SJSA1 (cell line): ENCODE measurements at regions not wholly inside any gene's neighbourhood (a gene's known extent, or its start where the extent isn't known, plus 50 kb on each side); places are given as distances from the start of the nearest gene placed in this dataset.

Experiments used
- DNase-seq, 2 experiments: peaks; one replicate each; pipeline ENCODE4 v3.0.0-alpha.2; 2015 to 2020; ENCODE audit warnings: low spot score in 2 of 2, low read depth in 1 of 2
- H3K27ac ChIP-seq: fragments of 250-450 bp; sonication (Bioruptor Pico); 2 replicates; pipeline ENCODE4 v1.5.1; 2020; ENCODE audit warnings: mild to moderate bottlenecking, moderate library complexity
- H3K27me3 ChIP-seq: fragments of 250-450 bp; sonication (Bioruptor Pico); replicated peaks from 2 replicates; pipeline ENCODE4 v1.5.1; 2020; ENCODE audit warnings: mild to moderate bottlenecking, moderate library complexity
- H3K36me3 ChIP-seq: fragments of 250-450 bp; sonication (Bioruptor Pico); 2 replicates; pipeline ENCODE4 v1.5.1; 2020; ENCODE audit warnings: mild to moderate bottlenecking
- H3K4me1 ChIP-seq: fragments of 250-450 bp; sonication (Bioruptor Pico); replicated peaks from 2 replicates; pipeline ENCODE4 v1.6.1; 2021; ENCODE audit warnings: mild to moderate bottlenecking
- H3K4me3 ChIP-seq: fragments of 250-450 bp; sonication (Bioruptor Pico); 2 replicates; pipeline ENCODE4 v1.5.1; 2020; ENCODE audit warnings: mild to moderate bottlenecking
- H3K9me3 ChIP-seq: fragments of 250-450 bp; sonication (Bioruptor Pico); replicated peaks from 2 replicates; pipeline ENCODE4 v1.5.1; 2020; ENCODE audit warnings: mild to moderate bottlenecking

DNA sequence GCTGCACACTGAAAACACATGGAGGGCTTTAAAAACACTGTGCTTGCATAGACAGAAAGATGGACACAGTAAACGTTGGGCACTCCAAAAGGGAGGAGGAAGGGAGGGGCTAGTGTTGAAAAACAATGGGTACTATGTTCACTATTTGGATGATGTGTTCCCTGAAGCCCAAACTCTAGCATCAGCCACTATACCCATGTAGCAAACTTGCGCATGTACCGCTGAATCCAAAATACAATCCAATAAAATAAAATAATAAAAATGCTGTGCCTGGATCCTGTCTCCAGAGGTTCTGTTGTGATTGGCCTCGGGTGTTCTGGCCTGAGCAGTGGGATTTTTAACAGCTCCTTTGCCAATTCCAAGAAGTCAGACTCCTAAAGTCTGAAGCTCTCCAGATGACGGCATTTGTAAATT lies 166.0 kb downstream of the TMEM182 start:
- DNase-seq, result no peak
- Histone ChIP-seq H3K4me3 (no peak overlapping the region), H3K4me1 (no peaks in the 10 kb centered on the region), H3K9me3 (no peaks in the 10 kb centered on the region), H3K36me3 (no peaks in the 10 kb centered on the region), H3K27ac (no peak overlapping the region), H3K27me3 (no peaks in the 10 kb centered on the region)

DNA sequence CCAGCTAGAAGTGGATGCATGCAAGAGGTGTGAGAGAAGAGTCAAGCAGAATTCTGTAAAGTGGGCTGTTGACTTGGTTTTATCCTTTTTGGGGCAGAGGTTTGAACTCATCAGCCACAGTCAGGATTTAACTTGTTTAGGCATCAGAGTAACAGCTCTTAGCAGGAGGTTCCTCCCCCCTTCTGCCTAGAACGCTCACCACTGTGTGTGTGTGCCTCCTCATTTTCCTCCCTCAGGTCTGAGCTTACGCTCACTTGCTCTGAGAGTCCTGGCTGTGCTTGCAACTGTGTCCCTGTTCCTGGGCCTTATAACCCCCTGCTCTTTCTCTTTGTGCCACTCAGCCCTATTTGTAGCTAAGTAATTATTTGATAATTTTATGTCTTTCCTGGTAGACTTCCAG lies 167.9 kb downstream of the TMEM182 start:
- Histone ChIP-seq H3K4me3 (no peak overlapping the region), H3K4me1 (no peaks in the 10 kb centered on the region), H3K27me3 (no peaks in the 10 kb centered on the region), H3K36me3 (no peaks in the 10 kb centered on the region), H3K9me3 (no peaks in the 10 kb centered on the region), H3K27ac (no peak overlapping the region)
- no peak for DNase-seq

DNA sequence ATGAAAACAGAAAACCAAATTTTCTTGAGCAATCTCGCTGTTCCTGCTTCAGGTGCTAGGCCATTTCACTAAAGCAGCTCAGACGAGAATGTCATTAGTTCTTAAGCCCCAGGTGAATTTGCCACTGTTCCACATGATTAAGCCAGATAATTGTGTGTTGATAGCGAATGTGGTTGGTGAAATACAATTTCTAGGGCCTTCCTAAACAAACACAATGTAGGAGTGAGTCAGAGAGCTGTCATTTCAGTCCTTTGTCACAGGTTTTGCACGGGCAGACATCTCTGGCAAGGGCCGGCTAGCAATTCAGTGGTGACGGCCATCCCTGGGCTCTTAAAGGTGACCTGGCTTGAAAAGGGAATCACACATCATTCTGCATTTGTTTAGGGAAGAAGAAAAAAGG lies 170.7 kb downstream of the TMEM182 start:
- no peak overlapping the region for H3K27ac ChIP-seq
- no peaks in the 10 kb centered on the region for H3K36me3 ChIP-seq
- H3K27me3 ChIP-seq, result no peaks in the 10 kb centered on the region
- H3K9me3 ChIP-seq, result no peaks in the 10 kb centered on the region
- DNase-seq, result no peak
- no peak overlapping the region for H3K4me3 ChIP-seq
- H3K4me1 ChIP-seq, result no peaks in the 10 kb centered on the region

DNA sequence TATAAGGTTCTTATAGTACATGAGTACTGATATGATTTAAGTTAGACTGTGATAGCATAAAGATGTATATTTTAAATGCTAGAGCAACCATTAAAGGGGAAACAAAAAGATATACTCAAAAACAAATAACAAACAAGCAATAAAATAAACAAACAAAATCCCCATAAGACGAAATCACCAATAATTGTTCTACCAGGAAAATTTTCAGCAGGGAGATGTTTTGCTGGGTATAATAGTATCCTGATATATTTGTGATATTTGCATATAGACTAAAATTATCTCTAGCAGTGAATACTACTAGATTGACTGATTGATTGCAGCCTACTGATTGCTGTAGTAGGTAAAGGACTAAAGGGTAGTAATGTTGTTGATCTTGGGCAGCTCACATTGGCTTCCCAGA lies 177.4 kb downstream of the TMEM182 start:
- Histone ChIP-seq H3K4me3 (no peak overlapping the region), H3K9me3 (peaks cover 5% of the 10 kb centered on the region; the same call in 1 of the 2 replicates), H3K27ac (no peak overlapping the region), H3K27me3 (no peaks in the 10 kb centered on the region), H3K4me1 (no peaks in the 10 kb centered on the region), H3K36me3 (no peaks in the 10 kb centered on the region)
- no peak for DNase-seq

DNA sequence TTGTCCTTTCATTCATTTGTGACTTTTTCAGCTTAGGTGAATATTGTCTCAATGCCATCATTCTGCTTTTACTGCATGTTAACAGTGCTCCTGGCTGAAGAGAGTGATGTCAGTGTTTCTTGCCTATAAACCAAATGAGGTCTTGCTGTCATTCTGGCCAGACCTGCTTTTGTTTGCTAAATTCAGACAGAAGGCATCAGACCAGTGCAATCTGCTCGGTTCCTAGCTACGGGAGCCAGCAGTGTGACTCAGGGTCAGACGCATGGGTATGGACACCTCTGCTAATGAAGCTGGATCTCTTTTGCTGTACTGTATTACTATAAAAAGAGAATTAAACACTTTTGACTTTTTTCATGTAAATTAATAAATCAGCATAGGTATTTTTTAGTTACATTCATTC lies 178.9 kb downstream of the TMEM182 start:
- no peak for DNase-seq

DNA sequence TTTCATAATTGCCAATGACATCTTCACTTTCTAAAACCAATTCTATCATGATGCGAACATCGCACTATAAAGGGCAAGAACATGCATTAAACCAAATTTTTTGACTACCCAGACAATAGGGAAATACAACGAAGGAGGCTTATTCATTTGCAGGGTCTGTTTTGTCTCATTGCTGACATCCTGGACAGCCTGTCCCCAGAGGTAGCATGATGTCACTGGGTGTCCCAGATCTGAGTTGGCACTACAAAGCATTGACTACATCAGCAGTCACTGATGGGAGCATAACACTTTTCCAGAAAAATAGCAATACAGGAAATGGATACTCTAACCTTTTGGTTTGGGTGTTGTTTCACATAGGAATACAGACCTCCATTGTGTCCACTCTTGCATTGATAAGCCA lies 180.3 kb downstream of the TMEM182 start:
- no peaks in the 10 kb centered on the region for H3K27me3 ChIP-seq
- H3K4me1 ChIP-seq, result no peaks in the 10 kb centered on the region
- H3K4me3 ChIP-seq, result no peak overlapping the region
- no peaks in the 10 kb centered on the region for H3K36me3 ChIP-seq
- peaks cover 5% of the 10 kb centered on the region; the same call in 1 of the 2 replicates for H3K9me3 ChIP-seq
- H3K27ac ChIP-seq, result no peak overlapping the region
- no peak for DNase-seq

More for the DNA sequence above, 178.9 kb downstream of the TMEM182 start:
- Histone ChIP-seq H3K9me3 (peaks cover 5% of the 10 kb centered on the region; the same call in 1 of the 2 replicates), H3K36me3 (no peaks in the 10 kb centered on the region), H3K27me3 (no peaks in the 10 kb centered on the region), H3K4me1 (no peaks in the 10 kb centered on the region), H3K27ac (no peak overlapping the region), H3K4me3 (no peak overlapping the region)

DNA sequence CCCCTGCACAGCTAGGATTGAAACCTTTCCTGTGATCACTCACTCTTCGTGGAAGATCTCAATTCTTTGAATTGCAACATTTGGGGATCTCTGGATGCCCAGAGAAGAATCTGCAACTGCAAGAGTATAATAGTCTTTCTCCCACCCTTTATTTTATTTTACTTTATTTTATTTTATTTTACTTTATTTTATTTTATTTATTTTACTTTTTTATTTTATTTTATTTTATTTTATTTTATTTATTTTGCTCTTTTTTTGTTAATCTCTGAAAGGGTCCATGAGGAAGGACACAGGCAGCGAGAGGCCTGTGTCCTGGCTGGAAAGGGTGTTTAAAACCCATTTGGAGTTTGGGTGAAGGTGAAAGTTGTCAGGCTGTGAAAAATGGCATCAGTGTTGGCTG lies 181.4 kb downstream of the TMEM182 start:
- H3K4me3 ChIP-seq, result no peak overlapping the region
- H3K4me1 ChIP-seq, result no peaks in the 10 kb centered on the region
- peaks cover 5% of the 10 kb centered on the region; the same call in 1 of the 2 replicates for H3K9me3 ChIP-seq
- H3K27ac ChIP-seq, result no peak overlapping the region
- H3K36me3 ChIP-seq, result no peaks in the 10 kb centered on the region
- no peaks in the 10 kb centered on the region for H3K27me3 ChIP-seq
- no peak for DNase-seq

DNA sequence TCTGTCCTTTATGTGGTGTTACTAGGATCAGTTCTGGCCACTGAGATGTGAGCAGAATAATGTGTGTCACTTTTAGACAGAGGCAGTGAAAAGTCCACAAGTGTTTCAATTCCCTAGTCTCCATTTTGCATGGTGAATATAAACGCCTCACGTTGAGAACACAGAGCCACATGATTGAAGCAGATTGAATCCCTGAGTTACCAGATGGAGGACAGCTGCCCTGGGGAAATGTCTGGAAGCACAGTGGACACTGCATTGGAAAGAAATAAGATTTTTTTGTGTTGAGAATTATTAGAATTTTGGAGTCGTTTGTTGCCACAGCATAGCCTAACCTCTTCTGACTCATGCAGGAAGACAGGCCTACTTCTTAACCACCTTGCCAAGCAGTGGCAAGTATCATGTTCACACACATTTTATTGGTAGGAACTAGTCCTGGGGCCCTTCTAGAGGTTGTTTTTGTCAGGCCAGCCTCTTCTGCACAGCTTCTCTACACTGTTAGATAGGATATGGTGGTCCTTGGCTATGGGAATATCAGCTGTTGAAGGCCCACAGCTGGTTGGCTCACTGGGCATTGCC lies 188.6 kb downstream of the TMEM182 start:
- H3K9me3 ChIP-seq, result no peaks in the 10 kb centered on the region
- no peaks in the 10 kb centered on the region for H3K4me1 ChIP-seq
- H3K27ac ChIP-seq, result no peak overlapping the region
- no peaks in the 10 kb centered on the region for H3K36me3 ChIP-seq
- no peak overlapping the region for H3K4me3 ChIP-seq
- no peaks in the 10 kb centered on the region for H3K27me3 ChIP-seq
- no peak for DNase-seq

DNA sequence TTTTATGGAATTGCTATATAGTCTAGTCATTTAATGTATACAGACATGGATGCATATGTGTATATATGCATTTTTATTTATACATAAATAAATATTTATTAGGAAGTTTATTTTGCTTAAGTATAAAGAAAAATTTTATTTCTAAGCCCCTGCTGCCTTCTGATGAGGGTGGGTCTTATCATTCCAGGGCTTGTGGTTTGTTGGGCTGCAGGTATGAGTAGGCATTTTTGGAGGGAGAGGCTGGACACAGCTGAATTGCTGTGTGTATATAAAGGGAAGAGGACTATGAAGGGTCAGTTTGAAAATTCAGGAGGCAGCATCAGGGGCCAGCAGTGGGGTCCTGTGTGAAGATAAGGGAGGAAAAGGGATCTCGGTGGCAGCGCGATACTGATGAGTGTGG lies 189.4 kb downstream of the TMEM182 start:
- Histone ChIP-seq H3K4me3 (no peak overlapping the region), H3K36me3 (no peaks in the 10 kb centered on the region), H3K9me3 (no peaks in the 10 kb centered on the region), H3K27ac (no peak overlapping the region), H3K27me3 (no peaks in the 10 kb centered on the region), H3K4me1 (no peaks in the 10 kb centered on the region)
- DNase-seq, result no peak

DNA sequence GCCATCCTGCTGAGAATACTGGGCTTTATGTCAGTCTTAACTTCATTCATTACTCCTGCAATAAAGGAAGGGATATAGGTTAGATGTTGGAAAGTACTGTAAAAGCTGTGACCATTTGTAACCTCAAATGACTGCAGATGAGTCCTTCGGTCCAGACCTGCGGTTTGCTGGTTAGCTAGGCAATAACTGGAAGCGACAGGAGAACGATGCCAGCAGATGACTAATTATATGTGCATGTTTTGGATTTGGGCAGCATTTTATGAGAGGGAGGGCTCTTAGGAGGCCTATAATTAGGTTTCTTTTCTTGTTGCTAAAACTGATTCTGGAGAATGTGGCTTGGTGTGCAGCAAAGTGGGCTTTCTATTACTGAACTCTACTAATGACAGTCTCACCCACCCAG lies 205.6 kb downstream of the TMEM182 start:
- Histone ChIP-seq H3K4me1 (no peaks in the 10 kb centered on the region), H3K27ac (no peak overlapping the region)
- no peak for DNase-seq

DNA sequence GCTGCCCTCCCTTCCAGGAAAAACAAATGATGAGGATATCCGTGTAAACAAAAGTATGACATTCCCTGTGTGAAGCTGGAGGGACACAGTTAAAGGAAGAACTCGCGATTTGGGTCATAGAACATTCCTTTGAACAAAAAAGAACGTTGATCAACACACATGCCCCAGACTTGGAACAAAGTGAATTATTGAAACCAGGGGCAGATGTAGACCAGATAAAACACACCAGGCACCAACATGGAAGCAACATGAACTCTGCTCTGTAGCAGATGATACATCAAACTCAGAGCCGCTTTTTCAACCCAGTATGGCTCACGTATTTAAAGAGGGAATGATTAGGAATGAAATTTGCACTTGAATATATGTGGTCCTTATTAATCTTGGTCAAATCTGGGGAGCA lies 206.5 kb downstream of the TMEM182 start:
- Histone ChIP-seq H3K27ac (no peak overlapping the region), H3K4me1 (no peaks in the 10 kb centered on the region), H3K36me3 (no peaks in the 10 kb centered on the region), H3K4me3 (no peak overlapping the region), H3K27me3 (no peaks in the 10 kb centered on the region), H3K9me3 (no peaks in the 10 kb centered on the region)
- no peak for DNase-seq

More for the DNA sequence above, 205.6 kb downstream of the TMEM182 start:
- Histone ChIP-seq H3K36me3 (no peaks in the 10 kb centered on the region), H3K9me3 (no peaks in the 10 kb centered on the region), H3K27me3 (no peaks in the 10 kb centered on the region), H3K4me3 (no peak overlapping the region)

DNA sequence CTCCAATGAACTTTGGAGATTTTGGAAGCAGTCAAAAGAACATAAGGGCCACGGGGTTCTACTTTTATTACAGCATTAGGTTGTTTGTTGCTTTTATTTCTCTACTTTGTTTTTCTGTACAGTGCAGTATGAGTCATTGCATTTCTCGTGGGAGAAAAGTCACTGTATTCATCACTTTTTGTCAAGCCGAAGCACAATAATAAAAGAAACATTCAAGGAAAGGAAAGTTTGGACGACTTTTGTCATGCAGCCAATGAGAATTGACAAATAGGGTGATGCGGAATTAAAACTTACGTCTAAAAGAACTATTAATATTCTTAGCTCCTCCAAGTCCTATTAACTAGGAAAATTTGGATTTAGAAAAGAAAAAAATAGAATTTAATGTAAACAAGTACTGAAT lies 209.9 kb downstream of the TMEM182 start:
- no peaks in the 10 kb centered on the region for H3K36me3 ChIP-seq
- H3K4me3 ChIP-seq, result no peak overlapping the region
- H3K9me3 ChIP-seq, result no peaks in the 10 kb centered on the region
- no peak overlapping the region for H3K27ac ChIP-seq
- no peak for DNase-seq
- no peaks in the 10 kb centered on the region for H3K4me1 ChIP-seq
- H3K27me3 ChIP-seq, result no peaks in the 10 kb centered on the region

DNA sequence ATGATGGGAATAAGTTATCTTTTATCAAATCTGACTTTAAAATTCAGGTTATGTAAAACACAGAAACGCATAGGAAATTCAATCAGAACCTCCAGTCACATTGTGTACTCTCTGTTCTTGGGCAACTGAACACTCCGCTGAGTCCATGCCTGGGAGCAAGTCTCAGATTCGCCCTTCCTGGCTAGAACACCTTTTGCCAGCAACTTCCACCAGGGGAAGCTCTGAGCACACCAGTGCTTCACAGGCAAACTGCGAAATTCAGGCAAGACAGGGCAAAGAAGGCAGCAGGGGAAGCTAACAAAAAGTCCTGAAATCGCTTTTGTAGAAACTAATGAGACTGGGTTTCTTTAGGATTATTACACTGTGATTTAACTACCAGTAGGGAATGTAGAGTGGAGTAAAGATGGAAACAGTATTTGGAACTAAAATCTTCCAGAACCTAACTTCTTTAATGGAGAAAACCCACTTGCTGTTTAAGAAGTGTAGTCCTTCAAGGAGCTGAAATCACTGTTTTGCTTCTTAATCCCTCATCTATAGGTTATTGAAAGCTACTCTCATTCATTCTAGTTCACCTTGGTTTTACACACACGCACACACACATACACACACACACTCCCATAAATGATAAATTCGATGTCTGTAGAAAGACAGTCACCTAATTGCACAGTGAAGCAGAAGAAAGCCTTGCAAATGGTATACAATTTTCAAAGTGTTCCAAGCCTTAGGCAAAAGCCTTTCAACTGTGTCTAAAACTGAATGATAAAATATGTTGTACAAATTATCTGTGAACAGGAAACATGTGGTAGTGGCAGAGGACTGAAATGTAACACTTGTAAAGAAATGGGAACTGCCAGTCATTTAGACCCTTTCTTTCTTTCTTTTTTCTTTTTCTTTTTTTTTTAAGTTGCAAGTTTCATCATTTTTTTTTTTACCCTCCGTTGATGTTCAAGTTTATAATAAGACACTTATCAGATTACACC lies 214.5 kb downstream of the TMEM182 start:
- Histone ChIP-seq H3K4me3 (no peak overlapping the region), H3K4me1 (no peaks in the 10 kb centered on the region), H3K27ac (no peak overlapping the region), H3K36me3 (no peaks in the 10 kb centered on the region), H3K9me3 (no peaks in the 10 kb centered on the region), H3K27me3 (no peaks in the 10 kb centered on the region)
- no peak for DNase-seq

DNA sequence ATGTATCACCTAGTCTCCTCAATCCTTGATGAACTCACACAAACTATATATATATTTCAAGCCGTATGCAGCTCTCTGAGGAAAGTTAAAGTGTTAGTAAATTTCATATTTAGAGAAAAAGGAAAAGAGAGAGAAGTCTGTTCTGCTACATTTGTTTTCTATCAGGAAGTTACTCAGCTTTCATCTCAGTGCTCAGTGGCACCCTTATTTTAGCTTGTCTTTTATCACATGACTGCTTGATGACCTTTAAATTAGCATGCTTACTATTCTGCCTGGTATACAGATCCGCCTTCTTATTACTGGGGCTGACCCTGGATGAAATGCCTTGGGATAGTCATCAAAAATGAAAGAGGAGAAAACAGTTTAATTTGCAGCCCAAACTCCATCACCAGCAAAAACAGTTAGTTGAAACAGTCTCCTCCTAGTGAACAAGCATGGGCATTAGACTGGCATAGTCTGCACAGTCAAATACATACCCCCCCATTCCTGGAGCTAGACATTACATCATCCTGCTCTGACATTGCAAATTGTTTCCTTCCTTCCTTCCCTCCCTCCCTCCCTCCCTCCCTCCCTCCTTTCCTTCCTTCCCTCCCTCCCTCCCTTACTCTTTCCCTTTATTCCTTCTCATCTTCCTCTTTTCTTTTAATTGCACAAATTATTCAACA lies 215.7 kb downstream of the TMEM182 start:
- H3K4me3 ChIP-seq, result no peak overlapping the region
- H3K27ac ChIP-seq, result no peak overlapping the region
- H3K36me3 ChIP-seq, result no peaks in the 10 kb centered on the region
- no peaks in the 10 kb centered on the region for H3K9me3 ChIP-seq
- DNase-seq, result no peak
- H3K4me1 ChIP-seq, result no peaks in the 10 kb centered on the region
- H3K27me3 ChIP-seq, result no peaks in the 10 kb centered on the region
